LNCAP (cell line): ENCODE measurements at regions not wholly inside any gene's neighbourhood (a gene's known extent, or its start where the extent isn't known, plus 50 kb on each side); places are given as distances from the start of the nearest gene placed in this dataset.
A peak's percentile ranks its signal among the peaks of the same experiment; 100 is the strongest.

ENCODE experiments used
- TF ChIP-seq, protein P1 (sequence below): fragments of 450-650 bp; IDR thresholded peaks from 2 replicates; pipeline ENCODE4 v1.5.1; 2017; ENCODE audit warnings: mild to moderate bottlenecking

DNA sequence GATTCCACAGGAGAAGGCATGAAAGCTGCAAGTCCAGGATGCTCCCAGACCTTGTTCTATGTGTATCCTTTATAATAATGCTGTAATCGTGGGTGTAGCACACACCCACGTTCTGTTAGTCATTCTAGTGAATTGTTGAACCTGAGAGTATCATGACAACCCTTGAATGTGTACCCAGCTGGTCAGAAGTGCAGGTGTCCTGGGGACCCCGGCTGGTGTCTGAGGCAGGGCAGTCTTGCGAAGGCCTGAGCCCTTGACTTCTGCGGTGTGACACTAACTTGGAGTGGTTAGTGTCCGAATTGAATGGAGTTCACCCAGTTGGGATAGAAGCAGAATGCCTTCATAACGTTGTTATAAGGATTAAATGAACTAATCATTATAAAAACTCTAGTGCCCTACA, 218.0 kb upstream of the TNRC6C start:
- TF ChIP-seq, protein P1, sequence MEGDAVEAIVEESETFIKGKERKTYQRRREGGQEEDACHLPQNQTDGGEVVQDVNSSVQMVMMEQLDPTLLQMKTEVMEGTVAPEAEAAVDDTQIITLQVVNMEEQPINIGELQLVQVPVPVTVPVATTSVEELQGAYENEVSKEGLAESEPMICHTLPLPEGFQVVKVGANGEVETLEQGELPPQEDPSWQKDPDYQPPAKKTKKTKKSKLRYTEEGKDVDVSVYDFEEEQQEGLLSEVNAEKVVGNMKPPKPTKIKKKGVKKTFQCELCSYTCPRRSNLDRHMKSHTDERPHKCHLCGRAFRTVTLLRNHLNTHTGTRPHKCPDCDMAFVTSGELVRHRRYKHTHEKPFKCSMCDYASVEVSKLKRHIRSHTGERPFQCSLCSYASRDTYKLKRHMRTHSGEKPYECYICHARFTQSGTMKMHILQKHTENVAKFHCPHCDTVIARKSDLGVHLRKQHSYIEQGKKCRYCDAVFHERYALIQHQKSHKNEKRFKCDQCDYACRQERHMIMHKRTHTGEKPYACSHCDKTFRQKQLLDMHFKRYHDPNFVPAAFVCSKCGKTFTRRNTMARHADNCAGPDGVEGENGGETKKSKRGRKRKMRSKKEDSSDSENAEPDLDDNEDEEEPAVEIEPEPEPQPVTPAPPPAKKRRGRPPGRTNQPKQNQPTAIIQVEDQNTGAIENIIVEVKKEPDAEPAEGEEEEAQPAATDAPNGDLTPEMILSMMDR, result no peak

DNA sequence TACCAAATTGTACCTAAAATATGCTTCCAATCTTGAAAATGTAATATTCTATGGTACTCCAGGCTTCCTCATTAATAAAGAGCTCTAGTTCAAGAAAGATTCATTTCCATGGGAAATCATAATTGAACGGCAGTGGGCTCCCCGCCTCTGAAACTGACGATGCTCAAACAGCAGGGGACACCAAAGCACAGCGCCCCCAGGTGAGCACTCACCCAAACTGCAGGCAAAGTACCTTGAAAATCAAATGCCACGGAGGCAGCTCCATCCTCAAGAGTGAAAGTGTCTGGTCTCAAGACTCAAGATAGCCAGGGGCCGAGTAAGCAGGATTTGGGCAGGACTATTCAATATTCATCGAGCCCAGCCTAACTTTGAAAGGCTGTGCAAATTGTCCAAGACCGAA, 217.4 kb upstream of the TNRC6C start:
- TF ChIP-seq, protein P1, result peak; percentile 35; the same call in 1 of the 2 replicates

DNA sequence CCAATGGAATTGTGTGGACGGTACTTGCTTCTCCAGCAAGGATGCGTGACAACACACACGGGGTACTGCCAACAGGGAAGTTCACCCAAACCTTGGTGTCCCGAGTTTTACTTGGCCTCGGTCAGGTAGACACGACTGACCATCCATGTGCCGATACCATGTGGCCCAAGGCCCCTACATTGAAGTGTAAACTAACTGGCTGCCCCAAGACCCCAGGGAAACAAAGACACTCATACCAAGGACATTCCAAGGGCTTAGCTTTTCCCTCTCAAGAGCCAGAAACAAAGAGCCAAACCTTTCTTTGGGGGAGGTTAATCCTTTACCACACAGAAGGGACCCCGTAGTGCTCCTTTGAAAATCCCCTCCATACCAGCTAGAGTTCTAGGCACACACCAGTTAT, 215.9 kb upstream of the TNRC6C start:
- TF ChIP-seq, protein P1, result no peak

DNA sequence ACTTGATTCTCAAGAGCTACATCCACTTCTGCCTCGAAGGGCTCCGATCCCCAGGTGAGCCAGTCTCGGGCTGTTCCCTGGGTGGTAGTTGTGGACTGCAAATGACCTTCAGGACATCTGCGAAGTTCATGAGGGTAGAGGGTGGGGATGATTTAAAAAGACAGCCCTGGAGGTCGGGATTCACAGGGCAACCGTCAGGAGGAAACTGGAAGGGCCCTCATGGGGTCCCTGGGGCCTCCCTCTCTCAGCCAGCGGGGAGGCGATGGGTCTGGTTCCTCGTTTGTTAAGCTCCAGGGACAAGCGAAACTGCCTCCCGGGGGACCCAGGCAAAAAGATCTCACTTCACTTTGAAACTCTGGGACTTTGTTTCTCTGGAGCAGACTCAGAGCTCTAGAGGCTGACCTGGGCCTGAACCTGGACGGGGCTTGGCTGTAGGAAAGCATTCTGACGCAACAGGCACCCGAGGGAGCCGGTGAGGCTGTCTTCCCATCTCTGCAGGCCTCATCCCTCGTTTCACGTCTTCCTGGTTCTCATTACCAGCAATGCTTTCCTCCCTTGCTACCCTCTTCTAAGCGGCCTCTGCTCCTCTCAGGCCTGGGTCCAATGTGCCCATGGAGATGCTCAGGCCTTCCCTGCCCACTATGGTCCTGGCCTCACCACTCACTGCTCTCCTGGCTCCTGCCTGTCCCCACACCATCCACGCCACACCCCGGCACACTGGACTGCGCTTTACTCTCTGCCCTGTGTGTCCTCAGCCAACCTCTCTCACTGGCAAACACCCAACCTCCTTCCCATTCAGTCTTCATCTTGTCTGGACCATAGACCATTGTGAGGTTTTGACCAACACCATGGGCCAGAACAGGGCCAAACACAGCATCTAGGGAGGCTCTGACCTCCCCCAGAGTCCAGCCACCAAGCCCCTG, 214.2 kb upstream of the TNRC6C start:
- TF ChIP-seq, protein P1, result no peak

DNA sequence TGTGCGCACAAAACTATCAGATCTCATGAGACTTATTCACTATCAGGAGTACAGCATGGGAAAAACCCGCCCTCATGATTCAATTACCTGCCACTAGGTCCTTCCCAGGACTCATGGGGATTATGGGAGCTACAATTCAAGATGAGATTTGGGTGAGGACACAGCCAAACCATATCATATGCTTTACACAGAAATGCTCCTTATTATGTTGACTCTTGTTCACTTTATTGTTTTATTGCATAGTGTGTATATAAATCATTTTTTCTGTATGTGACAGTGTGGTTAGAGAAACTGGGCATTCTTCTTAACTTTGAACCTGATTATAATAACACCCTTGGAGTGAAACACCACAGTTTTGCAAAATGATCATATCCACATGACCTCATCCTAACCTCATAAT, 212.8 kb upstream of the TNRC6C start:
- TF ChIP-seq, protein P1, result no peak

DNA sequence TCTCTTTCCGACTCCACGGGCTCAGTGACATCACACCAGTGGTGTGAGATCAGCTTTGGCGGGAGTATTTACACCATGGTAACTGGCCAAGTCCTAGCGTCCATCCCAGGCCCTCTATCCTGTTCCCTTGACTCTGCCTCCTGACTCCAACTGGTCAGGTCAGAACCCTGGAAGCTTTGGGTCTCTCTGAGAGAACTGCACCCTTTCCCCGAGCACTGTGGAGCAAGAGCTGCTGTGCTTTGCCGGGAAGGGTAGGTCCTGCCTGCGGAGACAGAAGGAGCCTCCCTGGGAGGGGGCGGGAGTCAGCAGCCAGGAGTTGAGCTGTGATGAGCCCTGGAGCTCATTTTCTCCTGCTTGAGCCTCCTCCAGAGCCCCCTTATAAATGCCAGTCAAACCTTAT, 212.1 kb upstream of the TNRC6C start:
- TF ChIP-seq, protein P1, result no peak

DNA sequence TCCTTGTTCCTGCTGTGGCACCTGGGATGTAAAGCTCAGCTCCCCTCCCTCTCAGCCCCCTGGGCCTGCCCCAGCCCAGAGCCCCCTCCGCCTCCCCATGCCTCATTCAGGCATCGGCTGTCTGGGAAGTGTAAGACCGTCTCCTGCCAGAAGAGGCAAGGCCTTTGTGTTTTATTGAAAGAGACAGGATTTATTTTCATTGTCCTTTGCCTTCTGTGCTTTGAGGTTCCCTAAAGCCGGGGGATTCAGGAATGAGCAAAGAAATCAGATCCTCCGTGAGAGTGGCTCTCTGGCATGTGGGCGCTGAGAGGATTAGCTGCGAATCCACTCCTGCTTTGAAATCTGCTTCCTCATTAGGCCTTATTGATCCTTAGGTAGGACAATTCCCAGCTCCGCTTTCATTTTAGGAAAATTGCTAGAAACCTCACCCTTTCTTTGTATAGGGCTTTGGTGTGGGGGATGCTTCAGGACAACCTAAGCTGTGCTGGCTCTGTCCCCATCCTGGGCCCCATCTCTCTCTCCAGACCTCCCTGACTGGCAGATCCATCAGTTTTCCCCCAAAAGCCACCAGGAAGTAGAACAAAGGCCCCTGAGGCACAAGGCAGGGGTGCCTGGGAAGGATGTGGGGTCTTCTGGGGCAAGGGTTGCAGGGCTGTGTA, 211.5 kb upstream of the TNRC6C start:
- TF ChIP-seq, protein P1, result no peak
